ENCODE measurements at regions not wholly inside any gene's neighbourhood (a gene's known extent, or its start where the extent isn't known, plus 50 kb on each side); places are given as distances from the start of the nearest gene placed in this dataset.

DNA sequence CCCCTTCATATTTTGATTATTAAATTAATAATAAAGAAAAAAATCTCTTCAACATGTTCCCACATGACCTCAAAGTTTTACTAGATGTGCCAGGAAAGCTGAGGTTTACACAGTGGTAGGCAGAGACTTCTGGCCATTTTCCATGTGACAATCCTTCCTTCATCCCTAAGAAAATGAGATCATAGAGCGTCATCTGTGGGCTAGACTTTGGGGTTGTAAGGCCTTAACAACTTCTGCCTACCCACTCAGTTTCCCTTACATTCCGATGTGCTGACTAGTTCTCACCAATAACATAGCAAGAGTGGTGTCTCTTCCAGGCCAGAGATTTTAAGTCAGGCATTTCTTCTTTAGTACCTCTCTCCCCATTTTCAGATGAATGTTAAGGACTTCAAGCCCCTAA is 171.1 kb upstream of the PHF14 start:
- TF ChIP-seq KAT7 (CRISPR knock-in tag; IDR thresholded peaks at IDR 0.05; ENCODE audit: borderline replicate concordance) (no peak), ZNF232 (CRISPR knock-in tag; IDR thresholded peaks at IDR 0.05) (no peak), SMAD3 (CRISPR knock-in tag; IDR thresholded peaks at IDR 0.05; ENCODE audit: borderline replicate concordance) (no peak), PRRX2 (CRISPR knock-in tag; IDR thresholded peaks at IDR 0.05) (no peak)
- TF ChIP-seq, protein P1, sequence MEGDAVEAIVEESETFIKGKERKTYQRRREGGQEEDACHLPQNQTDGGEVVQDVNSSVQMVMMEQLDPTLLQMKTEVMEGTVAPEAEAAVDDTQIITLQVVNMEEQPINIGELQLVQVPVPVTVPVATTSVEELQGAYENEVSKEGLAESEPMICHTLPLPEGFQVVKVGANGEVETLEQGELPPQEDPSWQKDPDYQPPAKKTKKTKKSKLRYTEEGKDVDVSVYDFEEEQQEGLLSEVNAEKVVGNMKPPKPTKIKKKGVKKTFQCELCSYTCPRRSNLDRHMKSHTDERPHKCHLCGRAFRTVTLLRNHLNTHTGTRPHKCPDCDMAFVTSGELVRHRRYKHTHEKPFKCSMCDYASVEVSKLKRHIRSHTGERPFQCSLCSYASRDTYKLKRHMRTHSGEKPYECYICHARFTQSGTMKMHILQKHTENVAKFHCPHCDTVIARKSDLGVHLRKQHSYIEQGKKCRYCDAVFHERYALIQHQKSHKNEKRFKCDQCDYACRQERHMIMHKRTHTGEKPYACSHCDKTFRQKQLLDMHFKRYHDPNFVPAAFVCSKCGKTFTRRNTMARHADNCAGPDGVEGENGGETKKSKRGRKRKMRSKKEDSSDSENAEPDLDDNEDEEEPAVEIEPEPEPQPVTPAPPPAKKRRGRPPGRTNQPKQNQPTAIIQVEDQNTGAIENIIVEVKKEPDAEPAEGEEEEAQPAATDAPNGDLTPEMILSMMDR (IDR thresholded peaks at IDR 0.05), result no peak
- TF ChIP-seq, protein P2, sequence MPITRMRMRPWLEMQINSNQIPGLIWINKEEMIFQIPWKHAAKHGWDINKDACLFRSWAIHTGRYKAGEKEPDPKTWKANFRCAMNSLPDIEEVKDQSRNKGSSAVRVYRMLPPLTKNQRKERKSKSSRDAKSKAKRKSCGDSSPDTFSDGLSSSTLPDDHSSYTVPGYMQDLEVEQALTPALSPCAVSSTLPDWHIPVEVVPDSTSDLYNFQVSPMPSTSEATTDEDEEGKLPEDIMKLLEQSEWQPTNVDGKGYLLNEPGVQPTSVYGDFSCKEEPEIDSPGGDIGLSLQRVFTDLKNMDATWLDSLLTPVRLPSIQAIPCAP (CRISPR knock-in tag; IDR thresholded peaks at IDR 0.05), result no peak
- TF ChIP-seq, protein P3, sequence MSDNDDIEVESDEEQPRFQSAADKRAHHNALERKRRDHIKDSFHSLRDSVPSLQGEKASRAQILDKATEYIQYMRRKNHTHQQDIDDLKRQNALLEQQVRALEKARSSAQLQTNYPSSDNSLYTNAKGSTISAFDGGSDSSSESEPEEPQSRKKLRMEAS (CRISPR knock-in tag; IDR thresholded peaks at IDR 0.05), result no peak
- TF ChIP-seq, protein P4, sequence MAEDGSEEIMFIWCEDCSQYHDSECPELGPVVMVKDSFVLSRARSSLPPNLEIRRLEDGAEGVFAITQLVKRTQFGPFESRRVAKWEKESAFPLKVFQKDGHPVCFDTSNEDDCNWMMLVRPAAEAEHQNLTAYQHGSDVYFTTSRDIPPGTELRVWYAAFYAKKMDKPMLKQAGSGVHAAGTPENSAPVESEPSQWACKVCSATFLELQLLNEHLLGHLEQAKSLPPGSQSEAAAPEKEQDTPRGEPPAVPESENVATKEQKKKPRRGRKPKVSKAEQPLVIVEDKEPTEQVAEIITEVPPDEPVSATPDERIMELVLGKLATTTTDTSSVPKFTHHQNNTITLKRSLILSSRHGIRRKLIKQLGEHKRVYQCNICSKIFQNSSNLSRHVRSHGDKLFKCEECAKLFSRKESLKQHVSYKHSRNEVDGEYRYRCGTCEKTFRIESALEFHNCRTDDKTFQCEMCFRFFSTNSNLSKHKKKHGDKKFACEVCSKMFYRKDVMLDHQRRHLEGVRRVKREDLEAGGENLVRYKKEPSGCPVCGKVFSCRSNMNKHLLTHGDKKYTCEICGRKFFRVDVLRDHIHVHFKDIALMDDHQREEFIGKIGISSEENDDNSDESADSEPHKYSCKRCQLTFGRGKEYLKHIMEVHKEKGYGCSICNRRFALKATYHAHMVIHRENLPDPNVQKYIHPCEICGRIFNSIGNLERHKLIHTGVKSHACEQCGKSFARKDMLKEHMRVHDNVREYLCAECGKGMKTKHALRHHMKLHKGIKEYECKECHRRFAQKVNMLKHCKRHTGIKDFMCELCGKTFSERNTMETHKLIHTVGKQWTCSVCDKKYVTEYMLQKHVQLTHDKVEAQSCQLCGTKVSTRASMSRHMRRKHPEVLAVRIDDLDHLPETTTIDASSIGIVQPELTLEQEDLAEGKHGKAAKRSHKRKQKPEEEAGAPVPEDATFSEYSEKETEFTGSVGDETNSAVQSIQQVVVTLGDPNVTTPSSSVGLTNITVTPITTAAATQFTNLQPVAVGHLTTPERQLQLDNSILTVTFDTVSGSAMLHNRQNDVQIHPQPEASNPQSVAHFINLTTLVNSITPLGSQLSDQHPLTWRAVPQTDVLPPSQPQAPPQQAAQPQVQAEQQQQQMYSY (CRISPR knock-in tag; IDR thresholded peaks at IDR 0.05), result no peak

All from WTC11 (cell line).